ENCODE measurements at regions not wholly inside any gene's neighbourhood (a gene's known extent, or its start where the extent isn't known, plus 50 kb on each side); places are given as distances from the start of the nearest gene placed in this dataset.

DNA sequence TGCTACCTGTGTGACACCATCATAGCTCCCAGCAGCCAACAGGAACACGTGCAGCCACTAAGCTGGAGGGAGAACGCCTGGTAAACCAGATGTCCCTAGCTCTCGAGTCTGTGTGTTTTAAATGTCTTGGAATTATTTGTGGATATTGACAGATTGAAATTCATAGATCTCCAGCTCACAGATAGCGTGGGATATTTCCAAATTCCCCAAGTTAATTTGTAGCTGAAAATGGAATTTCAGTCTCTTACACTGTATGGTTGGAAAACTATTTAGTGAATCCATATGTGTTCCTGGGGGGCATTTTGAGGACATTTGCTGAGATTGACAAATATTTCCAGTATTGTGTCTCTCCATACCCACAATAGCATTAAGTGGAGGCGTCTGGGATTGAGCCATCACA lies 618.6 kb upstream of the TMEM132C start:
- TF ChIP-seq MAX (IDR thresholded peaks at IDR 0.05; ENCODE audit: insufficient read depth, insufficient read length): no peak
- TF ChIP-seq CTCF (IDR thresholded peaks at IDR 0.05; ENCODE audit: extremely low read depth in 1 of 2, insufficient read depth in 1 of 2, low read depth in 1 of 2, low read length in 2 of 2): no peak
- TF ChIP-seq POLR2A (IDR thresholded peaks at IDR 0.05; ENCODE audit: low read depth, low read length): no peak
- no peak for TF ChIP-seq EZH2 (IDR thresholded peaks at IDR 0.05; ENCODE audit: borderline replicate concordance, low read depth, low read length, severe bottlenecking)

All from endothelial cell of umbilical vein (primary cell).